GM19239 (cell line): ENCODE measurements at regions not wholly inside any gene's neighbourhood (a gene's known extent, or its start where the extent isn't known, plus 50 kb on each side); places are given as distances from the start of the nearest gene placed in this dataset.
"Not testable (repeated sequence)": the region's sequence is repeated elsewhere in the genome, so short reads cannot be mapped to it uniquely, and the experiment has no call there.

ENCODE experiments used
- DNase-seq: peaks from one replicate; pipeline ENCODE4 v3.0.0; 2011; ENCODE audit warnings: low spot score; ENCODE audit not compliant: insufficient read length
- FAIRE-seq: peaks from 2 replicates; lab custom pipeline; 2011; peaks lifted over from hg19 to GRCh38; lab: Jason Lieb, UNC

- DNase-seq, FAIRE-seq: not testable (repeated sequence)
Observed at GRCh38 chr20:22971077-22971476, 64.0 kb upstream of the SSTR4 start.

- DNase-seq (no peak), FAIRE-seq (no peak)
Observed at GRCh38 chr20:22974354-22974753, 60.8 kb upstream of the SSTR4 start.

GRCh38 chr20:22977047-22977785 is 57.9 kb upstream of the SSTR4 start:
- DNase-seq (no peak), FAIRE-seq (no peak)

GRCh38 chr20:22984008-22984407 is 51.1 kb upstream of the SSTR4 start:
- FAIRE-seq, result no peak
- DNase-seq, result no peak

- DNase-seq, result no peak
- no peak for FAIRE-seq
Observed at GRCh38 chr20:22984606-22985005, 50.5 kb upstream of the SSTR4 start.

GRCh38 chr20:22985239-22985778 is 49.8 kb upstream of the SSTR4 start:
- no peak for DNase-seq
- FAIRE-seq, result no peak
